ENCODE measurements at regions not wholly inside any gene's neighbourhood (a gene's known extent, or its start where the extent isn't known, plus 50 kb on each side); places are given as distances from the start of the nearest gene placed in this dataset.

DNA sequence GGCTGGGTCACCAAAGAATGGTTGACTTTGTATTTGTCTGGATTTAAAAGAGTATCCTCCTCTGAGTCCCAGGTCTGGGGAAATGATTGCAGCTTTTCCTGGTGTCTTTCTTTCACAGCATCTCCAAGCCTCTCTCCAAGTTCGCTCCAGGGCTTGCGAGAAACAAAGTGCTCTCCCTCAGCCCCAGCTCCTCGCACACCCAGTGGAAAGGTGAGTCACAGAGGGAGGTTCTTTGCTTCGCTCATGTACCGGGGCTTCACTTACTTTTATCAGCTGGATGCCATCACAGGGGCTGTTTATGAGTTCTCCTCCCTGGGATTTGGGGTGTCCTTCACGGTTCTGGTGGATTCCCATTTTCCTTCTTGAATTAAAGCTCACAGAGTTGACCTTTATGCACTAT lies 252.2 kb upstream of the PLPP4 start:
- TF ChIP-seq, protein P1, sequence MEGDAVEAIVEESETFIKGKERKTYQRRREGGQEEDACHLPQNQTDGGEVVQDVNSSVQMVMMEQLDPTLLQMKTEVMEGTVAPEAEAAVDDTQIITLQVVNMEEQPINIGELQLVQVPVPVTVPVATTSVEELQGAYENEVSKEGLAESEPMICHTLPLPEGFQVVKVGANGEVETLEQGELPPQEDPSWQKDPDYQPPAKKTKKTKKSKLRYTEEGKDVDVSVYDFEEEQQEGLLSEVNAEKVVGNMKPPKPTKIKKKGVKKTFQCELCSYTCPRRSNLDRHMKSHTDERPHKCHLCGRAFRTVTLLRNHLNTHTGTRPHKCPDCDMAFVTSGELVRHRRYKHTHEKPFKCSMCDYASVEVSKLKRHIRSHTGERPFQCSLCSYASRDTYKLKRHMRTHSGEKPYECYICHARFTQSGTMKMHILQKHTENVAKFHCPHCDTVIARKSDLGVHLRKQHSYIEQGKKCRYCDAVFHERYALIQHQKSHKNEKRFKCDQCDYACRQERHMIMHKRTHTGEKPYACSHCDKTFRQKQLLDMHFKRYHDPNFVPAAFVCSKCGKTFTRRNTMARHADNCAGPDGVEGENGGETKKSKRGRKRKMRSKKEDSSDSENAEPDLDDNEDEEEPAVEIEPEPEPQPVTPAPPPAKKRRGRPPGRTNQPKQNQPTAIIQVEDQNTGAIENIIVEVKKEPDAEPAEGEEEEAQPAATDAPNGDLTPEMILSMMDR (conservative IDR thresholded peaks at IDR 0.05) = no peak
- TF ChIP-seq EZH2 (IDR thresholded peaks at IDR 0.05; ENCODE audit: low read depth) = no peak
